GM06990 (cell line): ENCODE measurements at regions not wholly inside any gene's neighbourhood (a gene's known extent, or its start where the extent isn't known, plus 50 kb on each side); places are given as distances from the start of the nearest gene placed in this dataset.

ENCODE experiments used
- DNase-seq: peaks from one replicate; pipeline ENCODE4 v3.0.0-alpha.2; 2011; ENCODE audit not compliant: insufficient read length; ENCODE audit errors: extremely low read depth
- H3K27me3 ChIP-seq: replicated peaks from 2 replicates; pipeline ENCODE4 v1.6.0; 2011; ENCODE audit warnings: low read length; ENCODE audit not compliant: control insufficient read depth, insufficient read depth
- H3K36me3 ChIP-seq: 2 replicates; pipeline ENCODE4 v1.5.1; 2011; ENCODE audit warnings: low read length; ENCODE audit not compliant: control insufficient read depth, insufficient read depth
- H3K4me3 ChIP-seq: replicated peaks from 2 replicates; pipeline ENCODE4 v1.5.1; 2011; ENCODE audit warnings: low read depth, mild to moderate bottlenecking, control low read depth, low read length
- CTCF ChIP-seq: IDR thresholded peaks from 2 replicates; pipeline ENCODE4 v1.5.1; 2011; ENCODE audit warnings: low read length, control low read depth, mild to moderate bottlenecking, inconsistent platforms; ENCODE audit not compliant: insufficient read depth, poor library complexity, severe bottlenecking

DNA sequence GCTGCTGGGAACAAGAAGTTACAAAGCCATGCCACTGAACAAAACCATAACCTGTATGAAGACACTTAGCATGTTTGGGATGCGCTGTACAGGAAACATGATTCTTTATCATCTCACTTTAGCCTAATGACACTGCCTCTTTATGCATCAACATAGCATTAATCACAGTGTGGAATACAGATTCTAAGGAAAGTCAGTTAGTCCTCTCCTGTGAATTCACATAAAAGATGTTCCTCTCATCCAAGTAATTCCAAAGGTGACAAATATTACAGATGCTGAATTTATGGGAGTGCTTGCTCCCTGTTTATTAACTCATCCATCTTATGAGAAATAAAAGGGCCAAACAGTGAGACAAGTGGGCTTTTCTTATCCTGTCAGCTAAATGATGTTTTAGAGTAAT lies 1677.7 kb downstream of the EFNA5 start:
- H3K4me3 ChIP-seq = no peak overlapping the region
- DNase-seq = no peak
- no peak for TF ChIP-seq CTCF
- no peaks in the 10 kb centered on the region for H3K27me3 ChIP-seq
- H3K36me3 ChIP-seq = no peaks in the 10 kb centered on the region

DNA sequence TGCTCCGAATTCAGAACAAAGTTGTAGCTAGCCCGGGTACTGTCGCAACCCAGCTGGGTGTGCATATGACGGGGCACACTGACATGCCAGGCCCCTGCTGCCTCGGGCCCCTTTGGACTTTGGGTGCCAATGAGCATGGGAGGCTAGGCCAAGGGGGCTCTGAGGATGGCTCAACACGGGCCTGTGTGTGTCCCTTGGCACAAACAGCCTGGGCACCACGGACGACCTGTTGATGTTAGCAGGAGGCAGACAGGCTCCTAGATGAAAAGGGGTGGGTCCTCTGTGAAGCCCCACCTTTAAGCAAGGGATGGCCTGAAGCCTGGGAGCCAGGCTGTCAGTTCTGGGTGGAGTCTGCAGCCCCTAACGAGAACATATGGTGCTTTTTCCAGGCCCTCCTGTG lies 1688.2 kb downstream of the EFNA5 start:
- DNase-seq = no peak
- TF ChIP-seq CTCF = no peak
- Histone ChIP-seq H3K4me3 (no peak overlapping the region), H3K27me3 (no peaks in the 10 kb centered on the region), H3K36me3 (no peaks in the 10 kb centered on the region)

DNA sequence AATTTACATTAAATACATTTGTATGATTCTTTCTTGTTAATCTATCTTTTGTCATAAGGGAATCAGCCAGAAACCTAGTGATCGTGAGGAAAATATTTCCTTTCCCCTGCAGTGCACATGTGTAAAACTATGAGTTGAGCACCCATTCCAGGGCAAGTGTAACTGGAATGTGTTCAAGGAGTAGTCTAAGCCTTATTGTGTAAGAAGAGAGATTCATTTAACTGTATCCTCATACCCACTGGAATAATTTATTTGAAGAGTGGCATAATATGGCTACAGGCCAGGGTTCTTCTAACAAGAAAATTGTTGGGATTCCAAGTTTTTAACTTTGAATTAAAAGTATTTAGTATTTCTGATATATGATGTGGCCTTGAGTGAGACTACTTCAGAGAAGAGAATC lies 1692.7 kb downstream of the EFNA5 start:
- Histone ChIP-seq H3K27me3 (no peaks in the 10 kb centered on the region), H3K36me3 (no peaks in the 10 kb centered on the region), H3K4me3 (no peak overlapping the region)
- DNase-seq = no peak
- TF ChIP-seq CTCF = no peak

- Histone ChIP-seq H3K27me3 (no peaks in the 10 kb centered on the region), H3K4me3 (no peak overlapping the region), H3K36me3 (no peaks in the 10 kb centered on the region)
- no peak for DNase-seq
- no peak for TF ChIP-seq CTCF
Measured at GRCh38 chr5:105977163-105977562, 1693.6 kb downstream of the EFNA5 start.

DNA sequence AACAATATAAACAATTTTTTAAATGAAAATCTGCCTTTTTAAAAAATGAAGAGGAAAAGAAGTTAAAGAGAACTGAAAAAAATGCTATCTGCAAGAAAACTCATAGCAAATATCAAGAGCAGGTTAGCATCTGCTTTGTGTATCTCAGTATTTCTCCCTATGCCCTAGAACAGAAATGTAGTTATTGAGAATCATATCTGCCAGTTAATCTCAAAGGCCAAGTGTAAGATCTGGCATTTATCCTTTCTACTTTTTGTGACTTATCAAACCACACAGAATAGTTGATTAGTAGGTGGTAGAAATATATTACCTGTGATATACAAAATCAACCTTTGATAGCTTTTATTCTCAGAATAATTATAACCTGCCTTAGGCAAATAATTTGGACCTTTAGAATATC lies 1699.8 kb downstream of the EFNA5 start:
- DNase-seq = no peak
- Histone ChIP-seq H3K27me3 (no peaks in the 10 kb centered on the region), H3K36me3 (no peaks in the 10 kb centered on the region), H3K4me3 (no peak overlapping the region)
- TF ChIP-seq CTCF = no peak

GRCh38 chr5:105968981-105969380 lies 1701.8 kb downstream of the EFNA5 start:
- no peaks in the 10 kb centered on the region for H3K36me3 ChIP-seq
- no peak overlapping the region for H3K4me3 ChIP-seq
- TF ChIP-seq CTCF = no peak
- no peak for DNase-seq
- no peaks in the 10 kb centered on the region for H3K27me3 ChIP-seq
